Body of pancreas (tissue), 4 donors: ENCODE measurements at regions not wholly inside any gene's neighbourhood (a gene's known extent, or its start where the extent isn't known, plus 50 kb on each side); places are given as distances from the start of the nearest gene placed in this dataset.
"Not testable (repeated sequence)": the region's sequence is repeated elsewhere in the genome, so short reads cannot be mapped to it uniquely, and the experiment has no call there.

Experiments used
- CTCF ChIP-seq, 7 experiments: fragments of 450-650 bp in 4 of 7; fragments of 200-600 bp in 3 of 7; sonication (generic) in 3 of 7; IDR thresholded peaks; one replicate each; pipeline ENCODE4 v1.5.1; 2016 to 2019; ENCODE audit warnings: antibody characterized with exemption in 7 of 7
- POLR2A ChIP-seq, 3 donors: fragments of 450-650 bp; IDR thresholded peaks; one replicate each; pipeline ENCODE4 v1.6.1; 2016; ENCODE audit warnings: antibody characterized with exemption in 3 of 3, mild to moderate bottlenecking in 2 of 3

DNA sequence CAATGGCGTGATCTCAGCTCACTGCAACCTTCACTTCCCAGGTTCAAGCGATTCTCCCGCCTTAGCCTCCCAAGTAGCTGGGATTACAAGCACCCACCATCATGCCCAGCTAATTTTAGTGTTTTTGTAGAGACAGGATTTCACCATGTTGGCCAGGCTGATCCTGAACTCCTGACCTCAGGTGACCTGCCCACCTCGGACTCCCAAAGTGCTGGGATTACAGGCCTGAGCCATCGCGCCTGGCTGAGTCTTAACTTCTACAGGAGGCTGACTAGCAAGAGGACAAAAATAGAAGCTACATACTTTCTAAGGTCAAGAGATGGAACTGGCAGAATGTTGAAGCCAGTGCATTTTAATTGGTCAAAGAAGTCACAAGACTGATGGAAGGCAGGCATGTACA is 2296.2 kb upstream of the RAG2 start:
- TF ChIP-seq CTCF, POLR2A (IDR thresholded peaks at IDR 0.05): not testable (repeated sequence)
